NB4 (cell line): ENCODE measurements at regions not wholly inside any gene's neighbourhood (a gene's known extent, or its start where the extent isn't known, plus 50 kb on each side); places are given as distances from the start of the nearest gene placed in this dataset.

Source experiments
- CTCF ChIP-seq: IDR thresholded peaks from one replicate; pipeline ENCODE4 v1.5.1; 2012; ENCODE audit warnings: low read depth, low read length
- MAX ChIP-seq: IDR thresholded peaks from 2 replicates; pipeline ENCODE4 v1.6.1; 2011; ENCODE audit warnings: low read depth, low read length
- MYC ChIP-seq: IDR thresholded peaks from 2 replicates; pipeline ENCODE4 v1.6.1; 2011; ENCODE audit warnings: low read depth, low read length
- POLR2A ChIP-seq: IDR thresholded peaks from 2 replicates; pipeline ENCODE4 v1.6.1; 2011; ENCODE audit warnings: mild to moderate bottlenecking; ENCODE audit not compliant: insufficient read length; ENCODE audit errors: extremely low read depth

- TF ChIP-seq MYC: no peak
- TF ChIP-seq CTCF: no peak
- TF ChIP-seq POLR2A: no peak
- TF ChIP-seq MAX: no peak
Measured at GRCh38 chr2:52222128-52222527, 1190.2 kb upstream of the NRXN1 start.
